Caco-2 (cell line): ENCODE measurements at regions not wholly inside any gene's neighbourhood (a gene's known extent, or its start where the extent isn't known, plus 50 kb on each side); places are given as distances from the start of the nearest gene placed in this dataset.

Source experiments
- BruUV-seq: library from RNA; stranded (reverse); fragments of 400-500 nt; replicated peaks from 2 replicates; lab custom pipeline; 2021; lab: Mats Ljungman, UMichigan
- CTCF ChIA-PET: fragments of 300-600 bp; sonication (Branson Sonifier 250); formaldehyde crosslinking; loops from one replicate; lab custom pipeline; 2022; ENCODE audit warnings: antibody characterized with exemption; lab: Charles Lee
- POLR2A ChIA-PET: fragments of 300-600 bp; sonication (Branson Sonifier 250); formaldehyde crosslinking; loops from one replicate; lab custom pipeline; 2022; ENCODE audit warnings: antibody characterized with exemption; lab: Charles Lee
- DNase-seq, 2 experiments: peaks; one replicate each; pipeline versions ENCODE4 v3.0.0 to v3.0.0-alpha.2; 2020 to 2022
- H3K27me3 ChIP-seq: replicated peaks from 2 replicates; pipeline ENCODE4 v1.6.0; 2011; ENCODE audit warnings: low read length; ENCODE audit not compliant: control insufficient read depth, insufficient read depth
- H3K36me3 ChIP-seq: 2 replicates; pipeline ENCODE4 v1.5.1; 2011; ENCODE audit warnings: low read length; ENCODE audit not compliant: control insufficient read depth, insufficient read depth
- H3K4me1 ChIP-seq: fragments of 250-450 bp; sonication (Bioruptor Pico); 2 replicates; pipeline ENCODE4 v1.5.1; 2020; ENCODE audit warnings: mild to moderate bottlenecking
- H3K4me3 ChIP-seq: 2 replicates; pipeline ENCODE4 v1.5.1; 2011; ENCODE audit warnings: low read depth, mild to moderate bottlenecking, control low read depth, low read length
- H3K9me3 ChIP-seq: fragments of 250-450 bp; sonication (Bioruptor Pico); 2 replicates; pipeline ENCODE4 v1.5.1; 2020; ENCODE audit warnings: mild to moderate bottlenecking, moderate library complexity
- H3K27ac Mint-ChIP-seq: one replicate; pipeline ENCODE4 v1.8.0; 2022; ENCODE audit warnings: mixed read lengths; ENCODE audit not compliant: unreplicated experiment
- H3K27me3 Mint-ChIP-seq: one replicate; pipeline ENCODE4 v1.8.0; 2022; ENCODE audit warnings: mixed read lengths; ENCODE audit not compliant: insufficient read depth, unreplicated experiment
- H3K36me3 Mint-ChIP-seq: one replicate; pipeline ENCODE4 v1.8.0; 2022; ENCODE audit warnings: mild to moderate bottlenecking, mixed read lengths; ENCODE audit not compliant: insufficient read depth, unreplicated experiment
- H3K4me1 Mint-ChIP-seq: one replicate; pipeline ENCODE4 v1.8.0; 2022; ENCODE audit warnings: low read depth, mixed read lengths; ENCODE audit not compliant: unreplicated experiment
- H3K4me3 Mint-ChIP-seq: one replicate; pipeline ENCODE4 v1.8.0; 2022; ENCODE audit warnings: mild to moderate bottlenecking, moderate library complexity, mixed read lengths; ENCODE audit not compliant: unreplicated experiment
- H3K9me3 Mint-ChIP-seq: one replicate; pipeline ENCODE4 v1.8.0; 2022; ENCODE audit warnings: mixed read lengths; ENCODE audit not compliant: unreplicated experiment
- intact Hi-C: fragments of 100-400 bp; cut with micrococcal nuclease; formaldehyde crosslinking; loops from one replicate; pipeline ENCODE4 v1.10.0; 2022; ENCODE audit not compliant: unreplicated experiment
- TF ChIP-seq, protein P1 (sequence below), 2 experiments: fragments of 200-600 bp in 1 of 2; IDR thresholded peaks; 1 replicate in 1 of 2; 2 replicates in 1 of 2; pipeline versions ENCODE4 v1.5.1 to v1.8.0; 2011 to 2022; ENCODE audit warnings: antibody characterized with exemption in 1 of 2, control low read depth in 1 of 2, inconsistent platforms in 1 of 2, low read depth in 1 of 2, low read length in 1 of 2, mild to moderate bottlenecking in 1 of 2, moderate library complexity in 1 of 2; ENCODE audit not compliant: insufficient read depth in 1 of 2, severe bottlenecking in 1 of 2, unreplicated experiment in 1 of 2

GRCh38 chr2:108079736-108080135 lies 93.4 kb downstream of the SLC5A7 start:
- TF ChIP-seq, protein P1, sequence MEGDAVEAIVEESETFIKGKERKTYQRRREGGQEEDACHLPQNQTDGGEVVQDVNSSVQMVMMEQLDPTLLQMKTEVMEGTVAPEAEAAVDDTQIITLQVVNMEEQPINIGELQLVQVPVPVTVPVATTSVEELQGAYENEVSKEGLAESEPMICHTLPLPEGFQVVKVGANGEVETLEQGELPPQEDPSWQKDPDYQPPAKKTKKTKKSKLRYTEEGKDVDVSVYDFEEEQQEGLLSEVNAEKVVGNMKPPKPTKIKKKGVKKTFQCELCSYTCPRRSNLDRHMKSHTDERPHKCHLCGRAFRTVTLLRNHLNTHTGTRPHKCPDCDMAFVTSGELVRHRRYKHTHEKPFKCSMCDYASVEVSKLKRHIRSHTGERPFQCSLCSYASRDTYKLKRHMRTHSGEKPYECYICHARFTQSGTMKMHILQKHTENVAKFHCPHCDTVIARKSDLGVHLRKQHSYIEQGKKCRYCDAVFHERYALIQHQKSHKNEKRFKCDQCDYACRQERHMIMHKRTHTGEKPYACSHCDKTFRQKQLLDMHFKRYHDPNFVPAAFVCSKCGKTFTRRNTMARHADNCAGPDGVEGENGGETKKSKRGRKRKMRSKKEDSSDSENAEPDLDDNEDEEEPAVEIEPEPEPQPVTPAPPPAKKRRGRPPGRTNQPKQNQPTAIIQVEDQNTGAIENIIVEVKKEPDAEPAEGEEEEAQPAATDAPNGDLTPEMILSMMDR (IDR thresholded peaks at IDR 0.05; ENCODE audit: insufficient read depth in 1 of 2, low read depth in 1 of 2, low read length in 1 of 2, severe bottlenecking in 1 of 2, unreplicated experiment in 1 of 2) = no peak
- Mint-ChIP-seq H3K27me3 (peaks cover 9% of the 10 kb centered on the region), H3K4me3 (no peak overlapping the region), H3K4me1 (no peaks in the 10 kb centered on the region), H3K27ac (no peak overlapping the region), H3K9me3 (no peaks in the 10 kb centered on the region), H3K36me3 (no peaks in the 10 kb centered on the region)
- intact Hi-C loops = no loop called here
- H3K9me3 ChIP-seq = no peaks in the 10 kb centered on the region
- ChIA-PET POLR2A (no interaction called here), CTCF (no interaction called here)
- no peaks in the 10 kb centered on the region for H3K4me1 ChIP-seq
- no peak overlapping the region for H3K4me3 ChIP-seq
- H3K27me3 ChIP-seq = no peaks in the 10 kb centered on the region
- no peaks in the 10 kb centered on the region for H3K36me3 ChIP-seq
- DNase-seq = no peak
- BruUV-seq = no TSS peak

DNA sequence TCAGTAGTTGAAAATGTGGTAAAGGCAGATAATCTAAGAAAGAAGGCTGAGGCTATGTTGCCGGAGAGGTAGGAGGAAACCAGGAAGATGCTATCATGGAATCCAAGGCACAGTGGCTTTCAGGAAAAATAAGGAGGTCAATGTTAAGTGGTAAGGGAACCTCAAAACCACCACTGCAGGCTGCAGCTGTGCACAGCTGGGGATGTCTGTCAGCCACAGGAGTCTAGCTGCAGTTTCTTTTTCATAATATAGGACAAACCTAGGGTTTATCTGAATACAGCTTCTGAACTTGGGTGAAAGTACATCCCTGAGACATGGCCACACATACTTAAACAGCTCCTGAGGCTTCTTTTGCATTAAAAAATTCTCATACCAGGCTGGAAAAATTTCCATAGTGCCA lies 93.9 kb downstream of the SLC5A7 start:
- no peaks in the 10 kb centered on the region for H3K9me3 ChIP-seq
- no peaks in the 10 kb centered on the region for H3K36me3 ChIP-seq
- Mint-ChIP-seq H3K27ac (no peak overlapping the region), H3K36me3 (no peaks in the 10 kb centered on the region), H3K4me3 (no peak overlapping the region), H3K4me1 (no peaks in the 10 kb centered on the region), H3K27me3 (peaks cover 7% of the 10 kb centered on the region), H3K9me3 (no peaks in the 10 kb centered on the region)
- TF ChIP-seq, protein P1 (IDR thresholded peaks at IDR 0.05; ENCODE audit: insufficient read depth in 1 of 2, low read depth in 1 of 2, low read length in 1 of 2, severe bottlenecking in 1 of 2, unreplicated experiment in 1 of 2) = no peak
- BruUV-seq = no TSS peak
- H3K4me1 ChIP-seq = no peaks in the 10 kb centered on the region
- DNase-seq = no peak
- ChIA-PET CTCF (no interaction called here), POLR2A (no interaction called here)
- H3K4me3 ChIP-seq = no peak overlapping the region
- no peaks in the 10 kb centered on the region for H3K27me3 ChIP-seq
- intact Hi-C loops = no loop called here

DNA sequence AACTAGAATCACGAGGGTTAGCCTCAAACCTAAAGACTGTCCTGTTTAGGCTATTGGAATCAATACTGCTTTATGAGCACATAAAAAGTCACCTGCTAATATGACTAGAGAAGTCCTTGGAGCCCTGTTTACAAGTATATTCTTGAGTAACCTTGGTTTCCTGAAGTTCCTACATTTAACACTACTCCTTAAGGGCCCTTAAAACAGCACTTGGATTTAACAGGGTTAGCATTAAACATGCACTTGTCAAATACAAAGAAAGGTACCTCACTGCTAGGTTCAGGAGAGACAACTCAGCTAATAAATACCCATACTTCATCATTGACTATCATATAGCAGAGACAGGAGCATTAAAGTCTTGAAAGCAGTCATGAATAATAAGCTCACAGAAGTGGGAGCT lies 96.7 kb downstream of the SLC5A7 start:
- intact Hi-C loops = no loop called here
- no peaks in the 10 kb centered on the region for H3K9me3 ChIP-seq
- H3K4me1 ChIP-seq = no peaks in the 10 kb centered on the region
- no TSS peak for BruUV-seq
- ChIA-PET CTCF (no interaction called here), POLR2A (no interaction called here)
- TF ChIP-seq, protein P1 (IDR thresholded peaks at IDR 0.05; ENCODE audit: insufficient read depth in 1 of 2, low read depth in 1 of 2, low read length in 1 of 2, severe bottlenecking in 1 of 2, unreplicated experiment in 1 of 2) = no peak
- no peaks in the 10 kb centered on the region for H3K36me3 ChIP-seq
- no peaks in the 10 kb centered on the region for H3K4me1 Mint-ChIP-seq
- no peaks in the 10 kb centered on the region for H3K27me3 ChIP-seq
- peaks cover 3% of the 10 kb centered on the region for H3K27me3 Mint-ChIP-seq
- DNase-seq = no peak
- H3K27ac Mint-ChIP-seq = no peak overlapping the region
- H3K4me3 ChIP-seq = no peak overlapping the region
- no peaks in the 10 kb centered on the region for H3K9me3 Mint-ChIP-seq
- no peaks in the 10 kb centered on the region for H3K36me3 Mint-ChIP-seq
- no peak overlapping the region for H3K4me3 Mint-ChIP-seq
